Common myeloid progenitor, CD34-positive (primary cell): ENCODE measurements at regions not wholly inside any gene's neighbourhood (a gene's known extent, or its start where the extent isn't known, plus 50 kb on each side); places are given as distances from the start of the nearest gene placed in this dataset.

ENCODE experiments used
- CTCF ChIA-PET: fragments of 350-600 bp; sonication (Branson Sonifier 250); formaldehyde crosslinking; loops from one replicate; lab custom pipeline; 2021; ENCODE audit warnings: antibody characterized with exemption; lab: Charles Lee
- POLR2A ChIA-PET: fragments of 350-600 bp; sonication (Branson Sonifier 250); formaldehyde crosslinking; loops from one replicate; lab custom pipeline; 2021; ENCODE audit warnings: antibody characterized with exemption; lab: Charles Lee
- DNase-seq, 3 donors: peaks; one replicate each; pipeline versions ENCODE4 v3.0.0 to v3.0.0-alpha.2; 2013
- H3K27ac ChIP-seq, 2 experiments: 1 replicate in 1 of 2; 2 replicates in 1 of 2; pipeline ENCODE4 v1.7.0; 2013; ENCODE audit warnings: inconsistent platforms in 2 of 2, low read length in 2 of 2, mild to moderate bottlenecking in 2 of 2, low read depth in 1 of 2, moderate library complexity in 1 of 2; ENCODE audit not compliant: severe bottlenecking in 2 of 2, insufficient read depth in 1 of 2, poor library complexity in 1 of 2
- H3K27me3 ChIP-seq, 5 experiments: replicated peaks in 2 of 5; 1 replicate in 3 of 5; 2 replicates in 2 of 5; pipeline versions ENCODE4 v1.6.1 to v1.7.0; 2013; ENCODE audit warnings: low read length in 4 of 5, mild to moderate bottlenecking in 2 of 5, moderate library complexity in 2 of 5, inconsistent platforms in 1 of 5; ENCODE audit not compliant: insufficient read depth in 5 of 5, control insufficient read depth in 4 of 5
- H3K36me3 ChIP-seq, 4 experiments: 1 replicate in 2 of 4; 2 replicates in 2 of 4; pipeline versions ENCODE4 v1.6.1 to v1.7.0; 2013; ENCODE audit warnings: low read length in 3 of 4, control low read depth in 1 of 4, mild to moderate bottlenecking in 1 of 4; ENCODE audit not compliant: control insufficient read depth in 4 of 4, insufficient read depth in 4 of 4
- H3K4me1 ChIP-seq, 4 experiments: 1 replicate in 3 of 4; 2 replicates in 1 of 4; pipeline versions ENCODE4 v1.6.1 to v1.7.1; 2013; ENCODE audit warnings: low read length in 3 of 4, mild to moderate bottlenecking in 3 of 4, control low read depth in 1 of 4, inconsistent platforms in 1 of 4, moderate library complexity in 1 of 4; ENCODE audit not compliant: control insufficient read depth in 4 of 4, insufficient read depth in 4 of 4; ENCODE audit errors: control extremely low read depth in 1 of 4
- H3K4me3 ChIP-seq, 7 experiments: 1 replicate in 4 of 7; 2 replicates in 3 of 7; pipeline versions ENCODE4 v1.5.1 to v1.7.0; 2013; ENCODE audit warnings: mild to moderate bottlenecking in 7 of 7, low read length in 6 of 7, moderate library complexity in 6 of 7, inconsistent platforms in 2 of 7, low read depth in 2 of 7, control low read depth in 1 of 7; ENCODE audit not compliant: insufficient read depth in 4 of 7, control insufficient read depth in 1 of 7; ENCODE audit errors: extremely low read depth in 1 of 7
- H3K9me3 ChIP-seq, 5 experiments: 1 replicate in 4 of 5; 2 replicates in 1 of 5; pipeline versions ENCODE4 v1.6.1 to v1.7.1; 2013; ENCODE audit warnings: low read length in 4 of 5, mild to moderate bottlenecking in 2 of 5, inconsistent platforms in 1 of 5, low read depth in 1 of 5, moderate library complexity in 1 of 5; ENCODE audit not compliant: control insufficient read depth in 4 of 5, insufficient read depth in 2 of 5; ENCODE audit errors: control extremely low read depth in 1 of 5
- WGBS: methylation state at CpG from one replicate; pipeline ENCODE4 v1.1.5; 2013; ENCODE audit not compliant: insufficient coverage; 5-methylcytosine and 5-hydroxymethylcytosine counted together

DNA sequence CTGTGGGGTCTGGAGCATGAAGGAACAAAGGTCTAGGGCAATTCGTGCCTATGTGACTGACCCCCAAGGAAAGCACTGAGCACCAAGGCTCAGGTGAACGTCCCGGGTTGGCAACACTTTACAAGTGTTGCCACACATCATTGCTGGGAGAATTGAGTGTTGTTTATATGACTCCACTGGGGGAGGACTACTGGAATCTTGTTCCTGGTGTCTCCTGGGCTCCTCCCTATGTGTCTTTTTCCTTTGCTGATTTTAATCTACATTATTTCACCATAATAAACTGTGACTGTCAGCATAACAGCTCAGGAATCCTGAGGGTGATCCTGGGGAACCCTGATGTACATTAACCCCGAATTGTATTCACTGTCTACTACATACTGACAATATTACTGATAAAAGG is 207.7 kb upstream of the BMP2 start:
- Histone ChIP-seq H3K4me1 (no peaks in the 10 kb centered on the region), H3K36me3 (no peaks in the 10 kb centered on the region), H3K27me3 (peaks cover 0 to 5% (median 0%) of the 10 kb centered on the region in 5 experiments), H3K9me3 (no peaks in the 10 kb centered on the region), H3K27ac (no peak overlapping the region), H3K4me3 (no peak overlapping the region)
- ChIA-PET POLR2A (no interaction called here), CTCF (no interaction called here)
- no peak for DNase-seq
- WGBS: 80% methylated on average over 1 of the region's 4 CpGs

DNA sequence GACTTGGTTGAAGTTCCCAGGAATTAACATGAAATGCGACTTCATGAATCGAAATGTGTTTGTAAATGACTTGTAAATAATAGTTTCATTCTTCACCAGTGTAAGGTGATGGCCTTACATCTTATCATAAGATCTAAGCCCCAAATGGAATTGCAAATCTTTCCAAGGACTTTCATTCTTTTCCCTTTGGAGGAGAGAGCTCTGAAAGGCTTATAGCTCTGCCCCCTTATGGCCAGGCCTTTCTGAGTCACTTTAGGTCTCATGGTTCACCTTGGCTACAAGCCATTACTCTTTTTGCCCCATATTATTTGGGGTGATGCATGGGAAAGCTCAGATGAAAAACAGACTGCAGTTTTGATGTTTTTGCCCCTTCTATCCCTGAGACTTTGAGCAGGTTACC is 209.1 kb upstream of the BMP2 start:
- POLR2A ChIA-PET: no interaction called here
- DNase-seq: no peak
- no peaks in the 10 kb centered on the region for H3K27me3 ChIP-seq
- no peak overlapping the region for H3K27ac ChIP-seq
- CTCF ChIA-PET: no interaction called here
- no peaks in the 10 kb centered on the region for H3K36me3 ChIP-seq
- H3K4me3 ChIP-seq: no peak overlapping the region
- no peaks in the 10 kb centered on the region for H3K9me3 ChIP-seq
- H3K4me1 ChIP-seq: no peaks in the 10 kb centered on the region
- no CpG with 5 or more reads among the region's 2 CpGs for WGBS

DNA sequence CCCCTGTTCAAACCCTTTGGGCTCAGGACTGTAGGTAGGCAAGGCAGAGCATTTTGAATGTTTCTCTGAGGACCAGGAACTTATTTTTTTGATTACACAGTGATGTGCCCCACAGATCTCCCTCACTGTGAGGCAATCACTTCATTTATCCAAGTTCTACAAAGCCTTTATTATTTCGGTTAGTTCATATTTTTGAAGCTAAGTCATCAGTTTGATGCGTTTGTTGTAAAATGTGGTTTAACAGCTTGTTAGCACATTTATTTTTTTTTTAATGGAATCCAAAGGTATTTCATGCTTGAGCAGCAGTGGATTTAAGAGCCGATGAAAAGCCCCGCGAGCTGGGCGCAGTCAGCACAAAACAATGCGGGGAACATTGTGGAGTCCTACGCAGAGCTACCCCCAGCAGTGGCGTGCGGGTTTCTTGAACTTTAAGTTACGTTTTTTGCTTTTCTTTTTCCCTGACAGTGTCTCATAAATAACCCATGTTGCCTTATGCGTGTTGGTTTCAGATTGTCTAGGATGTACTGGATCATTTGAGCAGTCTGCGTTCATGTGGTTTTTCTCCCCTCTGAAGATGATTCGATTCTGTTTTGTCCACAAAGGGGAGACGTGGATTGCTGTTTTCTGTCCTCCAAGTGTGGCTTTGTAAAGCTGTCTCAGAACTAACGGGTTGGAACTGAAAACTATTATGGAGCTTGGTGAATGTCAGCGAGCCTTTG is 233.6 kb upstream of the BMP2 start:
- no peaks in the 10 kb centered on the region for H3K36me3 ChIP-seq
- no peak overlapping the region for H3K27ac ChIP-seq
- 93% methylated on average over 13 of the region's 17 CpGs for WGBS
- H3K9me3 ChIP-seq: no peaks in the 10 kb centered on the region
- no peaks in the 10 kb centered on the region for H3K4me1 ChIP-seq
- DNase-seq: no peak
- CTCF ChIA-PET: no interaction called here
- no peak overlapping the region for H3K4me3 ChIP-seq
- POLR2A ChIA-PET: no interaction called here
- H3K27me3 ChIP-seq: no peaks in the 10 kb centered on the region

- ChIA-PET CTCF (no interaction called here), POLR2A (no interaction called here)
- WGBS: 50% methylated on average over 1 of the region's 2 CpGs
- Histone ChIP-seq H3K4me1 (no peaks in the 10 kb centered on the region), H3K36me3 (no peaks in the 10 kb centered on the region), H3K9me3 (no peaks in the 10 kb centered on the region), H3K27ac (no peak overlapping the region), H3K4me3 (no peak overlapping the region), H3K27me3 (no peaks in the 10 kb centered on the region)
- DNase-seq: no peak
These were observed 234.1 kb upstream of the BMP2 start for GRCh38 chr20:6533351-6533750.

DNA sequence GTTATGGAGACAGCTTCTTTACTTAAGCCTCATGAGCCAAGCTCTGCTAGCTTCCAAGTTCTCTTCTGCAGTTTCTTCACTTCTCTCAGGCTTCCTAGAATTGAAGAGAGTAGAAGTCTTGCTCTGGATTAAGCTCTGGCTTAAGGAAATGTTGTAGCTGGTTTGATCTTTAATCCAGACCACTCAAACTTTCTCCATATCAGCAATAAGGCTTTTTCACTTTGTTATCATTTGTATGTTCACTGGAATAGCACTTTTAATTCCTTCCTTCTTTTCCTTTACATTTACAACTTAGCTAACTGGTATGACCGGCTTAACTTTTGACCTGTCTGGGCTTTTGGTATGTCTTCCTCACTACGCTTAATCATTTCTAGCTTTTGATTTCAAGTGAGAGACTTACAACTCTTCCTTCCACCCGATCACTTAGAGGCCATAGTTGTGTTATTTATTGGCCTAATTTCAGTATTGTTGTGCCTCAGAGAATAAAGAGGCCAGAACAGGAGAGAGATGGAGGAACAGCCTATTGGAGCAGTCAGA is 236.6 kb upstream of the BMP2 start:
- Histone ChIP-seq H3K9me3 (no peaks in the 10 kb centered on the region), H3K27ac (no peak overlapping the region), H3K4me3 (no peak overlapping the region), H3K4me1 (no peaks in the 10 kb centered on the region), H3K27me3 (no peaks in the 10 kb centered on the region), H3K36me3 (no peaks in the 10 kb centered on the region)
- POLR2A ChIA-PET: no interaction called here
- DNase-seq: no peak
- 100% methylated on average over 1 of the region's 3 CpGs for WGBS
- CTCF ChIA-PET: no interaction called here

GRCh38 chr20:6530254-6530653 is 237.2 kb upstream of the BMP2 start:
- Histone ChIP-seq H3K36me3 (no peaks in the 10 kb centered on the region), H3K4me1 (no peaks in the 10 kb centered on the region), H3K27me3 (no peaks in the 10 kb centered on the region), H3K27ac (no peak overlapping the region), H3K4me3 (no peak overlapping the region), H3K9me3 (peaks cover 0 to 4% (median 0%) of the 10 kb centered on the region in 5 experiments)
- CTCF ChIA-PET: no interaction called here
- DNase-seq: no peak
- POLR2A ChIA-PET: no interaction called here

DNA sequence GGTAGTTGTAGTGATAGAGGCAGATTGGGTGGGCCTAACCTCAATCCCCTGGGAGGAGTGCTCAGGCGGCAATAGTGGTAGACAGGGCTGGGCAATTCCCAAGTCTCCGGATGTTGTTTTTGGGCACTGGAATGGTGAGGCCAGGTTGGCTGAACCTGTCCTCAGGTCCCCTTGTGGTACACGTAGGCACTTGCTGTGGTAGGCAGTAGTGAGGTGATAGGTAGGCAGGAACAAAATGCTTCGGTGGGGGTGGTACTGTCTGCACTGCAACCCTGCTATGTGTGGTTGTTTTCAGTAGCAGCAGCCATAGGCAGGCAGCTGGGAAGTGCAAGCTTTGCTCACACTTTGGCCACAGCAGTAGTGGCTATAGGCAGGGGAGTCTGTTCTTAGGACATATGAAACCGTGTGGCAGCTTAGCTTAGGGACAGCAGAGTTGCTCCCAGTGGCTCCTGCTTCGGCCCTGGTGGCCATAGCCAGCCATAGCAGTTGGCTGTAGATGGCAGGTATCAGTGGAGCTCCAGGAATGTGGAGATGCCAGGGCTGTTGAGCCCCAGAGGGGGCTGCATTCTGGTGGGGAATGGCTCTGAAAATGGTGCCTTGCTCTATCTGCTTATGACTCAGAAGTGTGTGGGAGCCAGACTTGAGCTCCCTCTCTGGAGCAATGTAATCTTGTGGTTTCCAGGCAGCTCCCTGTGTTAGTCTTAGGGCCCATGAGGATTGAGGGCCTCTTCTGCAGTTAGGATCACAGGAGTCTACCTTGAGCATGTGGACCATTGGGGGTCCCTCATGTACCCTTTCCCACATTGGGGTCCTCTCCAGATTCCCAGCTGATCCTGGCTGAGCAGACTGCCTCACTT is 241.8 kb upstream of the BMP2 start:
- ChIA-PET POLR2A (no interaction called here), CTCF (no interaction called here)
- 79% methylated on average over 6 of the region's 6 CpGs for WGBS

More for the DNA sequence above, 241.8 kb upstream of the BMP2 start:
- Histone ChIP-seq H3K27me3 (no peaks in the 10 kb centered on the region), H3K27ac (no peak overlapping the region), H3K9me3 (peaks cover 0 to 8% (median 4%) of the 10 kb centered on the region in 5 experiments), H3K36me3 (no peaks in the 10 kb centered on the region), H3K4me3 (no peak overlapping the region), H3K4me1 (no peaks in the 10 kb centered on the region)
- no peak for DNase-seq
